ENCODE measurements at regions not wholly inside any gene's neighbourhood (a gene's known extent, or its start where the extent isn't known, plus 50 kb on each side); places are given as distances from the start of the nearest gene placed in this dataset.

DNA sequence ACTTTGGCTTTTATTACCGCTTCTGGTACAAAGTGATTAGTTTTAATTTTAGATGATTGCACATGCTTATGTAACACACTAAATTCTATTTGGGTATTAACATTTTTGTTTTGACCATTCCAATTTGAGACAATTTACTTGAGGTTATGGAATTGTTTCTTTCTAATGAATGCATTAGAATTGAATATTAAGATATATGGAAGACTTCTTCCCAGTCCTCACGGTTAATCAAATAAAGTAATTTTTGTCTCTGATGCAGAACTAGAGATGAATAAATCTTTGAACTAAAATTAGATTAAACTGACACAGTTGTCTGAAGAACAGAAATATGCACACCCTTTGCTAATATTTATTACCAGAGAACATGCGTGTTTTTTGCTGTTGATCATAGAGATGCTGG is 127.1 kb upstream of the FBXL17 start:
- POLR2A ChIA-PET, result no interaction called here
- H3K36me3 ChIP-seq (ENCODE audit: control insufficient read depth in 2 of 2, extremely low read depth in 1 of 2, insufficient read depth in 2 of 2, low read length in 2 of 2), result no peaks in the 10 kb centered on the region
- H3K79me2 ChIP-seq (ENCODE audit: control insufficient read depth, insufficient read depth, low read length), result no peaks in the 10 kb centered on the region
- H3K9ac ChIP-seq (replicated peaks; ENCODE audit: extremely low read depth, insufficient read depth, low read length), result no peak overlapping the region
- no peak overlapping the region for H3K4me3 ChIP-seq (replicated peaks in 1 of 3; ENCODE audit: insufficient read depth in 1 of 3, low read depth in 1 of 3, low read length in 3 of 3)
- H3K27me3 ChIP-seq (ENCODE audit: control insufficient read depth in 2 of 2, insufficient read depth in 2 of 2, low read length in 2 of 2), result peaks cover 2% of the 10 kb centered on the region in 2 experiments
- H2AFZ ChIP-seq (ENCODE audit: low read depth, low read length), result no peak overlapping the region
- no peak for DNase-seq (ENCODE audit: low read depth, low spot score)
- no TSS peak for BruUV-seq (replicated peaks)
- TF ChIP-seq EZH2 (IDR thresholded peaks at IDR 0.05; ENCODE audit: borderline replicate concordance, low read depth, low read length, severe bottlenecking) (no peak), JUN (IDR thresholded peaks at IDR 0.05; ENCODE audit: borderline replicate concordance, insufficient read depth, insufficient read length, low read depth) (no peak)
- TF ChIP-seq, protein P1, sequence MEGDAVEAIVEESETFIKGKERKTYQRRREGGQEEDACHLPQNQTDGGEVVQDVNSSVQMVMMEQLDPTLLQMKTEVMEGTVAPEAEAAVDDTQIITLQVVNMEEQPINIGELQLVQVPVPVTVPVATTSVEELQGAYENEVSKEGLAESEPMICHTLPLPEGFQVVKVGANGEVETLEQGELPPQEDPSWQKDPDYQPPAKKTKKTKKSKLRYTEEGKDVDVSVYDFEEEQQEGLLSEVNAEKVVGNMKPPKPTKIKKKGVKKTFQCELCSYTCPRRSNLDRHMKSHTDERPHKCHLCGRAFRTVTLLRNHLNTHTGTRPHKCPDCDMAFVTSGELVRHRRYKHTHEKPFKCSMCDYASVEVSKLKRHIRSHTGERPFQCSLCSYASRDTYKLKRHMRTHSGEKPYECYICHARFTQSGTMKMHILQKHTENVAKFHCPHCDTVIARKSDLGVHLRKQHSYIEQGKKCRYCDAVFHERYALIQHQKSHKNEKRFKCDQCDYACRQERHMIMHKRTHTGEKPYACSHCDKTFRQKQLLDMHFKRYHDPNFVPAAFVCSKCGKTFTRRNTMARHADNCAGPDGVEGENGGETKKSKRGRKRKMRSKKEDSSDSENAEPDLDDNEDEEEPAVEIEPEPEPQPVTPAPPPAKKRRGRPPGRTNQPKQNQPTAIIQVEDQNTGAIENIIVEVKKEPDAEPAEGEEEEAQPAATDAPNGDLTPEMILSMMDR (IDR thresholded peaks at IDR 0.05; ENCODE audit: extremely low read depth in 1 of 2, insufficient read depth in 1 of 2, low read depth in 1 of 2, low read length in 2 of 2), result no peak
- no peak overlapping the region for H3K4me2 ChIP-seq (ENCODE audit: insufficient read depth, low read length)
- no peaks in the 10 kb centered on the region for H4K20me1 ChIP-seq (replicated peaks; ENCODE audit: control insufficient read depth, extremely low read depth, insufficient read depth, low read length)
- dilution Hi-C loops (cut with MboI; ENCODE audit: extremely low pct_ligation_motif_present, low sequenced_read_pairs) (no loop called here), intact Hi-C loops (cut with micrococcal nuclease) (no loop called here)
- FAIRE-seq, result no peak
- no peaks in the 10 kb centered on the region for H3K9me3 ChIP-seq (replicated peaks; ENCODE audit: control insufficient read depth, insufficient read depth, low read length)
- H3K9me1 ChIP-seq (replicated peaks; ENCODE audit: control insufficient read depth, extremely low read depth, insufficient read depth, low read length), result no peaks in the 10 kb centered on the region
- no peaks in the 10 kb centered on the region for H3K4me1 ChIP-seq (ENCODE audit: control insufficient read depth, extremely low read depth, insufficient read depth, low read length)
- CTCF ChIA-PET, result no interaction called here
- H3K27ac ChIP-seq (ENCODE audit: insufficient read depth, low read depth, low read length), result no peak overlapping the region

DNA sequence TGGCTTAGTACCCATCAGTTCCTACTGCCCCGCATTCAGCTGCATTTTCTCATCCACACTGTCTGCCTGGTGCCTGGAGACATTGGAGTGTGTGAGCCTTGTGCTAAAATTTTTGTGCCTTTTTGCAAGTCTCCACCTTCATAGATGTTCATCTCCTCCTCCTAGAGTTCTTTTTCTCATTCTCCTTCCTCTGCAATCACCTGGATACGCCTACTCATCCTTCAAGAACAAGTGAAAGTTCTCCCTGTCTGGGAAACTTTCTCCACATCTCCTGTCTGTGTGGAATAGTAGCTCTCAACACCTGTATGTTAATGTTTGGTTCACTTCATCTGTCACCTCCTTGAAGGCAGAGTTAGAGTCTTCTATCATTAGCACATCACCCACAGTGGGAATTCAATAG is 125.7 kb upstream of the FBXL17 start:
- no peak for TF ChIP-seq JUN (IDR thresholded peaks at IDR 0.05; ENCODE audit: borderline replicate concordance, insufficient read depth, insufficient read length, low read depth)
- TF ChIP-seq MYC (IDR thresholded peaks at IDR 0.05; ENCODE audit: low read depth, low read length), result no peak
- TF ChIP-seq, protein P1 (IDR thresholded peaks at IDR 0.05; ENCODE audit: extremely low read depth in 1 of 2, insufficient read depth in 1 of 2, low read depth in 1 of 2, low read length in 2 of 2), result no peak
- TF ChIP-seq GATA2 (IDR thresholded peaks at IDR 0.05; ENCODE audit: insufficient read depth, insufficient read length, low read depth, low read length), result no peak
- no peak for TF ChIP-seq POLR2A (IDR thresholded peaks at IDR 0.05; ENCODE audit: low read depth, low read length)
- no peak for TF ChIP-seq FOS (IDR thresholded peaks at IDR 0.05; ENCODE audit: borderline replicate concordance, insufficient read depth, low read length)
- TF ChIP-seq, protein P2, sequence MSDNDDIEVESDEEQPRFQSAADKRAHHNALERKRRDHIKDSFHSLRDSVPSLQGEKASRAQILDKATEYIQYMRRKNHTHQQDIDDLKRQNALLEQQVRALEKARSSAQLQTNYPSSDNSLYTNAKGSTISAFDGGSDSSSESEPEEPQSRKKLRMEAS (IDR thresholded peaks at IDR 0.05; ENCODE audit: insufficient read depth, insufficient read length), result no peak
- TF ChIP-seq EZH2 (IDR thresholded peaks at IDR 0.05; ENCODE audit: borderline replicate concordance, low read depth, low read length, severe bottlenecking), result no peak
- no peak for TF ChIP-seq POLR2AphosphoS5 (IDR thresholded peaks at IDR 0.05; ENCODE audit: insufficient read depth, low read depth, low read length)
- DNase-seq (ENCODE audit: low read depth, low spot score) (no peak), FAIRE-seq (no peak)
- Histone ChIP-seq H3K4me1 (ENCODE audit: control insufficient read depth, extremely low read depth, insufficient read depth, low read length) (no peaks in the 10 kb centered on the region), H2AFZ (ENCODE audit: low read depth, low read length) (no peak overlapping the region), H3K9ac (replicated peaks; ENCODE audit: extremely low read depth, insufficient read depth, low read length) (no peak overlapping the region), H4K20me1 (replicated peaks; ENCODE audit: control insufficient read depth, extremely low read depth, insufficient read depth, low read length) (no peaks in the 10 kb centered on the region), H3K4me3 (replicated peaks in 1 of 3; ENCODE audit: insufficient read depth in 1 of 3, low read depth in 1 of 3, low read length in 3 of 3) (no peak overlapping the region), H3K36me3 (ENCODE audit: control insufficient read depth in 2 of 2, extremely low read depth in 1 of 2, insufficient read depth in 2 of 2, low read length in 2 of 2) (no peaks in the 10 kb centered on the region), H3K4me2 (ENCODE audit: insufficient read depth, low read length) (no peak overlapping the region), H3K9me1 (replicated peaks; ENCODE audit: control insufficient read depth, extremely low read depth, insufficient read depth, low read length) (no peaks in the 10 kb centered on the region), H3K79me2 (ENCODE audit: control insufficient read depth, insufficient read depth, low read length) (no peaks in the 10 kb centered on the region), H3K27ac (ENCODE audit: insufficient read depth, low read depth, low read length) (no peak overlapping the region), H3K27me3 (ENCODE audit: control insufficient read depth in 2 of 2, insufficient read depth in 2 of 2, low read length in 2 of 2) (peaks cover under 1 to 2% of the 10 kb centered on the region in 2 experiments), H3K9me3 (replicated peaks; ENCODE audit: control insufficient read depth, insufficient read depth, low read length) (no peaks in the 10 kb centered on the region)
- dilution Hi-C loops (cut with MboI; ENCODE audit: extremely low pct_ligation_motif_present, low sequenced_read_pairs) (no loop called here), intact Hi-C loops (cut with micrococcal nuclease) (no loop called here)
- no TSS peak for BruUV-seq (replicated peaks)
- POLR2A ChIA-PET, result no interaction called here
- CTCF ChIA-PET, result no interaction called here

All from endothelial cell of umbilical vein (primary cell).